ENCODE measurements at regions not wholly inside any gene's neighbourhood (a gene's known extent, or its start where the extent isn't known, plus 50 kb on each side); places are given as distances from the start of the nearest gene placed in this dataset.

GRCh38 chr7:110017405-110017804, 1073.5 kb upstream of the LRRN3 start:
- H3K9ac ChIP-seq (ENCODE audit: low read length), result no peak overlapping the region
- no peaks in the 10 kb centered on the region for H3K36me3 ChIP-seq (ENCODE audit: insufficient read depth, low read length)
- no peak overlapping the region for H3K27ac ChIP-seq (ENCODE audit: low read depth, low read length, poor library complexity, severe bottlenecking)
- H2AFZ ChIP-seq (ENCODE audit: low read length), result no peak overlapping the region
- H3F3A ChIP-seq (ENCODE audit: insufficient read depth, low read length), result no peaks in the 10 kb centered on the region
- no peaks in the 10 kb centered on the region for H4K20me1 ChIP-seq (ENCODE audit: insufficient read depth, low read length)
- no peaks in the 10 kb centered on the region for H3K4me1 ChIP-seq (ENCODE audit: insufficient read depth, low read length, severe bottlenecking)
- H3K9me3 ChIP-seq (ENCODE audit: low read length), result no peaks in the 10 kb centered on the region
- H3K79me2 ChIP-seq (ENCODE audit: insufficient read depth, low read length), result no peaks in the 10 kb centered on the region
- no peak for TF ChIP-seq CTCF (IDR thresholded peaks at IDR 0.05; ENCODE audit: low read length)
- TF ChIP-seq EZH2 (IDR thresholded peaks at IDR 0.05; ENCODE audit: borderline replicate concordance, low read length), result no peak
- H3K4me3 ChIP-seq (ENCODE audit: low read depth, low read length, poor library complexity, severe bottlenecking), result no peak overlapping the region
- no peaks in the 10 kb centered on the region for H3K27me3 ChIP-seq (ENCODE audit: insufficient read depth, low read length)
- no peaks in the 10 kb centered on the region for H3K9me2 ChIP-seq (ENCODE audit: low read depth, low read length)
- H3K4me2 ChIP-seq (ENCODE audit: low read length), result no peak overlapping the region

- no peaks in the 10 kb centered on the region for H3K9me3 ChIP-seq (ENCODE audit: low read length)
- H4K20me1 ChIP-seq (ENCODE audit: insufficient read depth, low read length), result no peaks in the 10 kb centered on the region
- H3F3A ChIP-seq (ENCODE audit: insufficient read depth, low read length), result no peaks in the 10 kb centered on the region
- H2AFZ ChIP-seq (ENCODE audit: low read length), result no peak overlapping the region
- no peak overlapping the region for H3K27ac ChIP-seq (ENCODE audit: low read depth, low read length, poor library complexity, severe bottlenecking)
- no peak overlapping the region for H3K9ac ChIP-seq (ENCODE audit: low read length)
- H3K4me3 ChIP-seq (ENCODE audit: low read depth, low read length, poor library complexity, severe bottlenecking), result no peak overlapping the region
- H3K9me2 ChIP-seq (ENCODE audit: low read depth, low read length), result no peaks in the 10 kb centered on the region
- H3K79me2 ChIP-seq (ENCODE audit: insufficient read depth, low read length), result no peaks in the 10 kb centered on the region
- H3K4me1 ChIP-seq (ENCODE audit: insufficient read depth, low read length, severe bottlenecking), result no peaks in the 10 kb centered on the region
- H3K36me3 ChIP-seq (ENCODE audit: insufficient read depth, low read length), result no peaks in the 10 kb centered on the region
- no peaks in the 10 kb centered on the region for H3K27me3 ChIP-seq (ENCODE audit: insufficient read depth, low read length)
- TF ChIP-seq EZH2 (IDR thresholded peaks at IDR 0.05; ENCODE audit: borderline replicate concordance, low read length) (no peak), CTCF (IDR thresholded peaks at IDR 0.05; ENCODE audit: low read length) (no peak)
- no peak overlapping the region for H3K4me2 ChIP-seq (ENCODE audit: low read length)
These were observed 1063.5 kb upstream of the LRRN3 start for GRCh38 chr7:110027385-110027784.

- no peaks in the 10 kb centered on the region for H3K9me2 ChIP-seq (ENCODE audit: low read depth, low read length)
- no peak overlapping the region for H2AFZ ChIP-seq (ENCODE audit: low read length)
- TF ChIP-seq CTCF (IDR thresholded peaks at IDR 0.05; ENCODE audit: low read length) (no peak), EZH2 (IDR thresholded peaks at IDR 0.05; ENCODE audit: borderline replicate concordance, low read length) (no peak)
- H3K36me3 ChIP-seq (ENCODE audit: insufficient read depth, low read length), result no peaks in the 10 kb centered on the region
- H3K9me3 ChIP-seq (ENCODE audit: low read length), result no peaks in the 10 kb centered on the region
- no peaks in the 10 kb centered on the region for H3F3A ChIP-seq (ENCODE audit: insufficient read depth, low read length)
- no peaks in the 10 kb centered on the region for H4K20me1 ChIP-seq (ENCODE audit: insufficient read depth, low read length)
- H3K4me1 ChIP-seq (ENCODE audit: insufficient read depth, low read length, severe bottlenecking), result no peaks in the 10 kb centered on the region
- H3K9ac ChIP-seq (ENCODE audit: low read length), result no peak overlapping the region
- H3K4me2 ChIP-seq (ENCODE audit: low read length), result no peak overlapping the region
- H3K4me3 ChIP-seq (ENCODE audit: low read depth, low read length, poor library complexity, severe bottlenecking), result no peak overlapping the region
- no peak overlapping the region for H3K27ac ChIP-seq (ENCODE audit: low read depth, low read length, poor library complexity, severe bottlenecking)
- no peaks in the 10 kb centered on the region for H3K79me2 ChIP-seq (ENCODE audit: insufficient read depth, low read length)
- no peaks in the 10 kb centered on the region for H3K27me3 ChIP-seq (ENCODE audit: insufficient read depth, low read length)
These were observed 1047.4 kb upstream of the LRRN3 start for GRCh38 chr7:110043519-110043918.
